RWPE1 (cell line): ENCODE measurements at regions not wholly inside any gene's neighbourhood (a gene's known extent, or its start where the extent isn't known, plus 50 kb on each side); places are given as distances from the start of the nearest gene placed in this dataset.

Experiments used
- CTCF ChIA-PET: fragments of 350-600 bp; sonication (Branson Sonifier 250); formaldehyde crosslinking; extraction: SDS; loops from one replicate; lab custom pipeline; 2021; lab: Yijun Ruan, JAX
- POLR2A ChIA-PET: fragments of 400-600 bp; formaldehyde crosslinking; extraction: SDS; loops from one replicate; lab custom pipeline; 2020; ENCODE audit warnings: antibody characterized with exemption; ENCODE audit not compliant: low non-redundant PET; lab: Yijun Ruan, JAX
- DNase-seq: peaks from one replicate; pipeline ENCODE4 v3.0.0; 2012; ENCODE audit warnings: low spot score
- H3K27ac ChIP-seq: fragments of 450-650 bp; 2 replicates; pipeline ENCODE4 v1.5.1; 2017
- TF ChIP-seq, protein P1 (sequence below): fragments of 450-650 bp; conservative IDR thresholded peaks from 2 replicates; pipeline ENCODE4 v1.5.1; 2017; ENCODE audit warnings: low read depth, mild to moderate bottlenecking

DNA sequence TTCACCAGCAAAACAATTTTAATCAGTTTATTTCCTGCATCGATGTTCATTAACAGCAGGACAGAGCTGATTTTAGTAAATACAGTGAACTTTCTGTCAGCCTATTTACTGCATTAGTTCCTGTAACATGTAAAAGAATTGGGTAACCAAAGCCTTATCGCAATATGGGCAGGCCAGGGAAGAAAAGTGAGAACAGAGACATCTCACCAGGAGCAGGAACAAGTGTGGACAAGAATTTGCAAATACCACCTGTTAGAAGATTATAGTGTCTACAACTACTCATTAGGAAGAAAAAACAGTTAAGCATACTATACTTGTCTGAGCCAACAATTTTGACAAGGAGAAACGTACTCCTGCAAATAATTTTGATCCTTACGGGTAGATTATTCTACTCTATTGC, 1293.9 kb downstream of the PLA2G4A start:
- ChIA-PET CTCF (interaction anchor here (0.5 kb wide), 1 partner anchor 189 kb away, joined by 4 read pairs; no protein-coding TSS in a partner anchor), POLR2A (no interaction called here)
- DNase-seq: no peak

DNA sequence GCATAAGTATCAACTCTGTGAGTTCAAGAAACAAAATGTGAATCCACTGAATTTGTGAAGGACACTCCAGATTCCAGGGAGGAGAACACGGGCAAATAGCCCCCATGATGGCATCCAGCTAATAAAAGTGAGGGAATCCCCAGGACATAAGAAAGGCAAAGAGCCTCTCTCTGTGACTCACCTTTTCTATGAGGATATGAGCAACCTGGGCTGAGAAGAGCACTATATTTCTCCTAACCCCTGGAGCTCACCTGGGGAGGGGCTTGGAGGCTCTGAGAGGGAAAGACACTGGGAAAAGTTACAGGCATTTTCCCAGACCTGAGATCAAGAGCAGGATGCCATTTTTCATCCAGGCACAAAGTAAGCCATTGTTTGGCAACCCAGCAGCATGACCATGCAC, 1298.8 kb downstream of the PLA2G4A start:
- ChIA-PET CTCF (interaction anchor here (0.6 to 0.7 kb wide), 2 partner anchors 52 to 603 kb away, joined by 3 read pairs; no protein-coding TSS in a partner anchor), POLR2A (no interaction called here)
- no peak overlapping the region for H3K27ac ChIP-seq
- no peak for DNase-seq
- TF ChIP-seq, protein P1, sequence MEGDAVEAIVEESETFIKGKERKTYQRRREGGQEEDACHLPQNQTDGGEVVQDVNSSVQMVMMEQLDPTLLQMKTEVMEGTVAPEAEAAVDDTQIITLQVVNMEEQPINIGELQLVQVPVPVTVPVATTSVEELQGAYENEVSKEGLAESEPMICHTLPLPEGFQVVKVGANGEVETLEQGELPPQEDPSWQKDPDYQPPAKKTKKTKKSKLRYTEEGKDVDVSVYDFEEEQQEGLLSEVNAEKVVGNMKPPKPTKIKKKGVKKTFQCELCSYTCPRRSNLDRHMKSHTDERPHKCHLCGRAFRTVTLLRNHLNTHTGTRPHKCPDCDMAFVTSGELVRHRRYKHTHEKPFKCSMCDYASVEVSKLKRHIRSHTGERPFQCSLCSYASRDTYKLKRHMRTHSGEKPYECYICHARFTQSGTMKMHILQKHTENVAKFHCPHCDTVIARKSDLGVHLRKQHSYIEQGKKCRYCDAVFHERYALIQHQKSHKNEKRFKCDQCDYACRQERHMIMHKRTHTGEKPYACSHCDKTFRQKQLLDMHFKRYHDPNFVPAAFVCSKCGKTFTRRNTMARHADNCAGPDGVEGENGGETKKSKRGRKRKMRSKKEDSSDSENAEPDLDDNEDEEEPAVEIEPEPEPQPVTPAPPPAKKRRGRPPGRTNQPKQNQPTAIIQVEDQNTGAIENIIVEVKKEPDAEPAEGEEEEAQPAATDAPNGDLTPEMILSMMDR: no peak

More for the DNA sequence above, 1293.9 kb downstream of the PLA2G4A start:
- H3K27ac ChIP-seq: no peak overlapping the region
- TF ChIP-seq, protein P1: no peak

DNA sequence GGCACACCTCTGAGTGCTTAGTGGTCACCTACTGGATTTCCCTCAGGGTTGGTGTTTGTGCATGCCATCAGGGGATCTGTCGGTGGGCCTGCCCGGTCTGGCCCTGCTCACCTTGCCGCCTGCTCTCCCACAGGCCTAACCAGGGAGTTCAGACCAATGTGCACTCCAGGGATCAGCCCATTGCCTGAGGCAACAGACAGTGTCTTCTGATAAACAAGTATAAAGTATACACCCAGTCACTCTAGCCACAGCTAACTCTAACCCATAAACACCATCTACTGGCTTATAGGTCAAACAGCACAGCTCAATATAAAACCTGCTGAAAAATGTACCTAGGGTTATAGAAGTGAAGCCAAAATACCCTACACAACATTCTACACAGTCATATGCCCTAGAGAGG, 1300.0 kb downstream of the PLA2G4A start:
- no peak for DNase-seq
- no peak overlapping the region for H3K27ac ChIP-seq
- TF ChIP-seq, protein P1: no peak
- CTCF ChIA-PET: no interaction called here
- POLR2A ChIA-PET: no interaction called here

DNA sequence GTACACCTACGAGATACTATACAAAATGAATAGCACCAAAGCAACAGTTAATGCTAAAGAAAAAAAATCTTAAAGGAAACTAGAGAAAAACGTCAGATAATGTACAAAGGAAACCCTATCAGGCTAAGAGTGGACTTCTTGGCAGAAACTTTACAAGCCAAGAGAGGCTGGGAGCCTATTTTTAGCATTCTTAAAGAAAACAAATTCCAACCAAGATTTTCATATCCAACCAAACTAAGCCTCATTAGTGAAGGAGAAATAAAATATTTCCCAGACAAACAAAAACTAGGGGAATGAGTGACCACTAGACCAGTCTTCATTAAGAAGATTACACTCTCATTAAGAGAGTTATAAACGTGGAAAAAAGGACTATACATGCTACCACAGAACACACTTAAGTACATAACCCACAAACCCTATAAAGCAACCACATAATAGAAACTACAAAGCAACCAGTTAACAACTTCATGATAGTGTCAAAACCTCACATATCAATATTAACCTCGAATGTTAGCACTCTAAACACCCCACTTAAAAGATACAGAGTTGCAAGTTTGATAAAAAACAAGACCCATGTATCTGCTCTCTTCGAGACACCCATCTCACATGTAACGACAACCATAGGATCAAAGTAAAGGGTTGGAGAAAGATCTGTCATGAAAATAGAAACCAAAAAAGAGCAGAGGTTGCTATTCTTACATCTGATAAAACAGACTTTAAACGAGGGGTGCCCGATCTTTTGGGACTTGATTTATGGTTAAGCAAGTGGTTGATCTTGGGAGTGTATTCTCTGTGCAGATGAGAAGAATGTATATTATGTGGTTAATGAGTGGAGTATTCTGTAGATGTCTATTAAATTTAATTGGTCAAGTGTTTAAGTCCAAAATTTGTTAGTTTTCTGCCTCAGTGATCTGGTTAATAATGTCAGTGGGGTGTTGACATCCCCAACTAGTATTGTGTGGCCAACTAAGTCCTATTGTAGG, 1301.4 kb downstream of the PLA2G4A start:
- POLR2A ChIA-PET: no interaction called here
- TF ChIP-seq, protein P1: no peak
- no peak overlapping the region for H3K27ac ChIP-seq
- CTCF ChIA-PET: no interaction called here
- no peak for DNase-seq

DNA sequence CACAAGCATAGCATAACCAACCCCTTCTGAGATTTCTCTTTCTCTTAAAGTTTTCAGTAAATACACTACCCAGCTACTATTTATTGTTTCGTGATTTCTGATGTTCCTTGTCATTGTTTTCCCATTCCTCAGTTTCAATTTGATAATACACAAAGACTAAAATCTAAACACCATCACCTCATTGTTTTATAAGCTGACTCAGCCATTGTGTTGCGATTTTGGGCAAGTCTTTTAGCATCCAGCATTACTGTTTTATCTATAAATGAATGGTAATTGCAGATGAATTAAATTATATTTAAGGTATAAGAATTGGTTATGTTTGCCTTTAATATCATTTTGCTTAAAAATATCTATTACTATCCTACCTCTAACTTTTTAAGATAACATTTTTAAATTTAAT, 1308.5 kb downstream of the PLA2G4A start:
- DNase-seq: no peak
- TF ChIP-seq, protein P1: no peak
- POLR2A ChIA-PET: no interaction called here
- CTCF ChIA-PET: interaction anchor here (0.6 kb wide), 1 partner anchor 617 kb away, joined by 4 read pairs; no protein-coding TSS in a partner anchor
- no peak overlapping the region for H3K27ac ChIP-seq

DNA sequence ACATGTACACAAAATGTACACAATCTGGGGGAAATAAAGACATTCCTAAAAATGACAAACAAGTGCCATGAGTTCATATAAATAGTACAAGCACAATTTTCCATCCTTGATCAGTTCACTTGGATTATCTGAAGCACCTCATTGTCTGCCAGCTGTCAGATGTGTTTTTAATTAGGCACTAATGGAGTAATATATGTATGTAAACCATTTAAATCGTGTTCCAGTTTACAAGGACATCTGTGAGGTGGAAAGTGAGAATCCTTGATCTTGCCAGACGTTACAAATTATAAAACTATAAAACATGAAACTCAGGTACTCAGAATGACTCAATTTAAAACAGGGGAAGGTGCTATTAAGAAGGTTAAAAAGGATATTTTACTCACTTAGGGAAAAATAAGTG, 1312.2 kb downstream of the PLA2G4A start:
- POLR2A ChIA-PET: no interaction called here

More for the DNA sequence above, 1312.2 kb downstream of the PLA2G4A start:
- CTCF ChIA-PET: interaction anchor here (0.7 kb wide), 1 partner anchor 662 kb away, joined by 4 read pairs; no protein-coding TSS in a partner anchor
- no peak for DNase-seq
- TF ChIP-seq, protein P1: no peak
- H3K27ac ChIP-seq: no peak overlapping the region
